CD4-positive, alpha-beta T cell treated with Interleukin-4 for 1 hour (primary cell): ENCODE measurements at regions not wholly inside any gene's neighbourhood (a gene's known extent, or its start where the extent isn't known, plus 50 kb on each side); places are given as distances from the start of the nearest gene placed in this dataset.
"Not testable (repeated sequence)": the region's sequence is repeated elsewhere in the genome, so short reads cannot be mapped to it uniquely, and the experiment has no call there.

Source experiments
- DNase-seq, 2 donors: peaks; one replicate each; pipeline ENCODE4 v3.0.0-alpha.2; 2020 to 2022

DNA sequence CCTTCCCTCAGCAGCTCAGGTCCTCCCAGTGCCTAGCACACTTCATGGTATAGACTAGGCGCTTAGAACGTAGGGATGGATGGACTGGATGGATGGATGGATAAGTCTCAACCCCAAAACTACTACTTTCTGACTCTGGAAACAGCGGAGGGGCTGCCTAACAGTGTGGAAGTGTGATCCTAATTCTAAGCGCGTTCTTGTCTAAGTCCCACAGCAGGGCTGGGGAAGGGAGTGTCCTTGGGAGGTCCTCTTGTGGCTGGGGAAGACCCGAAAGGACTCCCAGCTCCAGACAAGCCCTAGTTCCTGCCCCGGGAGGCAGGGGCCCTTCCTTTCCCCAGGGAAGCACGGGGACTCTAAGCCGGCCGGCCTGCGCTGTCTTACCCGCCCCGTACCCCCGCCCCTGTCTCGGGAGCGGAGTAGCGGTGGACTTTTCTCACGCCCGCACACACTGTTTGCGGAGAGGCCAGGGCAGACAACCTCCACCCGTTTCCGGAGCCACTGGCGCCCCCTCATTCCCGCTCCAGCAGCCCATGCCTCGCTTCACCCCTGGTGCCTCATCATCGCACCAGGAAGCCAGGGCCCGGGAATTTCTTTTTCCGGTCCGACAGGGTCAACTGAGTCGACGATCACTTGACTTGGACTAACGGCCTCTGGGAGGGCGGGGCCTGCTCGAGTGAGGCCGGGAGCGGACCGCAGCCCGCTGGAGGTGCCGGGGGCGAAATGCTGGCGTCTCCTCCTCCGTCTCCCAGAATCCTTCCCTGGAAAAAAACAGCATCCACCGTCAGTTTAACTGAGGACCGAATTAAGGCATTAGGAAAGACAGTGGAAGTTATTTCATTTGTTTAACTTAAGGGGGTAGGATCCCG is 133.3 kb downstream of the TBC1D2B start:
- DNase-seq, result peak; percentile 34 to 38

DNA sequence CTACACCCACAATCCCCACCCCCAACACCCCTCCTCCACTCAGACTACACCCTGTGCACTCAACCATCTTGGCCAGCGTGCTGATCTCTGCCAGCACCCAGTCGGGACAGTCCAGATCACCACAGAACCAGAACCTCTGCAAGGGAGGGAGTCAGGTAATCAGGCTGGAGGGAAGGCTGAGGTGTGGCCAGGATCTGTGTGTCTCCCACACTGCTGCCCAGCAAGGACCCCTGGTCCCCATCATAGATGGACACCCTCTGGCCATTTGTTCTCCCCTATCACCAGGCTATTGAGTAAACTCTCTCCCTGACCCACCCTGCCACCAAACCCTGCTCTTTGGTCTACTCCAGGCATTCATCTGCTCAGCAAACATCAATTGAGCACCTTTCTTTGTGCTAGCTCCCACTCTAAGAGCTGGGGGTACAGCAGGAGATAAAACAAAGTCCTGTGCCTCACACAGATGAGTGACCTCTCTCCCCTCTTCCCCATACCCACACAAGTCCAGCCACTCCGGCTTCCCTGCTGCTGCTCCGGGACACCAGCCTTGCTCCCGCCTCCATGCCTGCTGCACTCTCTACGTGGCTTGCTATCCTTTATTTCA is 134.8 kb downstream of the TBC1D2B start:
- DNase-seq, result no peak

DNA sequence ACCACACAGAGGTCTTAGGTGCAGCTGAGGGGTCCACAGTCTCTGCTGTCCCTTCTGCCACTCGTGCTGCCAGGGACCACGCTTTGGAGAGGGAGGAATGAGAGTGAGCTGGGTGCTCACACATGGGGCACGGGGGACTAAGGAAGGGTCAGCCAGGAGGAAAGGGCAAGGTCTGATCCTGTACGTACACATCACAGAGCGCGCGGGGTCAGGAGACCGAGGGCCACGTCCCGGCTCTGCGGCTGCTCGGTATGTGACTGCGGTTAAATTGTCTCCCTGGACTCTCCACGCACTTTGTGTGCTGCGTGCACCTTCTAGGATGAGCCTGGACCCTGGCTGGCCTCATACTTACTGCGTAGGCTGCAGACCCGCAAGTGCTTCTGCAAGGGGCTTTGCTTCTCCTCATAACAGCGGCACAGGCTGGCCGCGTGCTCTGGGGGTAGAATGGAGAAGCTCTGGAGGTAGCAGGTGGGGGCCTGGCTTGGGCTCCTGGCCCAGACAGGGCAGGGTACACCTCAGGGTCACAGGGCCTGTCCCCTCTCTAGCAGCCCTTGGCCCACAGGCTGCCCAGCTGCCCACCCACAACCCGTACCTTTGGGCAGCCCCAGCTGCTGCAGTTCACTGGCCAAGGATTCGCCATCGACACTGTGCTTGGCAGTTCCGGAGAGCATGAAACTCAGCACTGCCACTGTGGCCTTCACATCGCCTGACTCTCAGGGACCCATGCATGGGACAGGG is 136.3 kb downstream of the TBC1D2B start:
- DNase-seq, result not testable (repeated sequence)

DNA sequence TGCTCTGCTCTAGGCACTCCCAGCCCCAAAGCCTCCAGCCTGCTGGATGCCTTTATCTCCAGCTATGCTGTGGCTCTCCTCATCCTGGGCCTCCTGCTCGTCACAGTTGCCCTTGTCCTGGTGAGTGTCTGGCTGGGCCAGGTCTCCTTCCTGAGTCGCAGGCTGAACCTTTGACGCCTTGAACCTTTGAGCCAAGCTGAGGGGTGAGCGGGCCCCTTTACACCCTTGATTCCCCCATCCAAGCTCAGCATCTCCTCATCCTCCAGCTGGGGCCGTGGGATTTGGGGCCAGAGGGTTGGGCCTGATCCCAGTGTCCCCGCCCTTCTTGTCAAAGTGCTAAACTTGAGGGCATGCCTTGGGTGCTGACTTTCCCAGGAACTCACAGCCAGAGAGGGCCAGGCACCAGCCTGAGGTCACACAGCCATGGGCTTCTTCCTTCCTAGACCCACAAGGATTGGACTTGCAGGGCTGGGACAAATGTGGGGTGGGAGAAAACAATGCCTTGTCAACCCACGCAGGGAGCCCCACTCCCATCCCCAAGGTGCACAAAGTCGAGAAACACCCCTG is 137.0 kb downstream of the TBC1D2B start:
- no peak for DNase-seq

DNA sequence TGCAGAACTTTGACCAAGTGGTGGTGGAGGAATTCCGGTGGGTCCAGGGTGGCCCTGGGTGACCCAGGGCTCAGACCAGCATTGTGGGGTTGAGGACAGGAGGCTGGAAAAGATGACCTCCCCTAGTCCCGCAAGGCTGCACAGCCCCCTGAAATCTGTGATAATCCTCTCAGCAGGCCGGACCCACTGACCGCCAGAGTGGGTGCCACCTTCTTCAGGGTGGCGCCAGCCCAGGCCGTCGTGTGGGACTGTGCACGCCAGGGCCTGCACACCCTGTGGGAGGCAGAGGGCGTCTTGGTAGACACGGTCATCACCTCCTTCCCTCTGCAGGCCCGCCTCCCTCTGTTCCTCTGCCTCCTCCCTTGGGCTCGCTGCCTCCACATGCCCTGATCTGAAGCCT is 137.7 kb downstream of the TBC1D2B start:
- no peak for DNase-seq

DNA sequence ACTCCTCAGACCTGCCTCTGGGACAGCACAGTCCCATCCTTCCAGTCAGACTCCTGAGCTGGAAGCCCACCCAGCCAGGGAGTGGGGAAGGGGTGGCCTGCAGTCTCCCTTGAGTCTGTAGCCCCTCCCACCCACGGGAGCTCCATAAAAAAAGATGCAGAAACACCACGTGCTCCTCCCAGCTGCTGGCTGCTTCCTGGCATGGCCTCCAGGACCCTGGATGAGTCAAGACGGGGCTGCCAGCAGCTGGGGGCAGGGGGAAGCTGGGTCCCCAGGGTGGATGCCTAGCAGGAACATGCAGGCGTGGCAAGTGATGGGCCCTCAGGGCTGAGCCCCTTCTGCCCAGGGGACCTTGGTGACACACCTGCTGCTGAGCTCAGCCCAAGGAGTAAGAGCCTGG is 138.5 kb downstream of the TBC1D2B start:
- not testable (repeated sequence) for DNase-seq

DNA sequence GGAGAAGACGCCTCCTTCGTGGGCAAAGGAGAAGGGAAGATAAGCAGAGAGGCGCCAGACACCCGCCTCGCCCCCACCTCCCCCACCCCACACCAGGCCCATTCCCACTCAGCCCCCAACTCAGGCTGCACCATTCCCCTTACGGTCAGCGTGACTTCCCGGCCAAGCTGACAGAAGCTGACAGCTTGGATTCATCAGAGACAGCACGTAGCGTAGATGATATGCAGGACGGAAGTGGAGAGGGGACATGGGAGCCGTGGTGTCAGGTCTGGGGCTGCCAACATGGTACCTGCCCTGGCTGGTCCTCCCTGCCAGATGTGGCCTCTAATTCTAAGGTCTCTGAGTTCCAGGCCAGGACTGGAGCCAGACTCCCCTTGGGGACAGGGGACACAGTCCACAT is 139.0 kb downstream of the TBC1D2B start:
- not testable (repeated sequence) for DNase-seq

DNA sequence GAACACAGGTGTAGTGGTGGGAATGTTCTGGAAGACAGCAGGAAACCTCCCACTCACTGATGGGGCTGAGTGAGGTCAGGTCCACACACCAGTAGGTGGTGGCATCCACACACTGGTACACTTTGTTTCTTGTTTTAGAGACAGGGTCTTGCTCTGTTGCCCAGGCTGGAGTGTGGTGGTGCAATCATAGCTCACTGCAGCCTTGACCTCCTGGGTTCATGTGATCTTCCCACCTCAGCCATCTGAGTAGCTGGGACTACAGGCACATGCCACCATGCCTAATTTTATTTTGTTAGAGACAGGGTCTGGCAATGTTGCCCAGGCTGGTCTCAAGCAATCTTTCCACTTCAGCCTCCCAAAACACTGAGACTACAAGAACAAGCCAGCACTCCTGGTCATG is 140.9 kb downstream of the TBC1D2B start:
- not testable (repeated sequence) for DNase-seq

DNA sequence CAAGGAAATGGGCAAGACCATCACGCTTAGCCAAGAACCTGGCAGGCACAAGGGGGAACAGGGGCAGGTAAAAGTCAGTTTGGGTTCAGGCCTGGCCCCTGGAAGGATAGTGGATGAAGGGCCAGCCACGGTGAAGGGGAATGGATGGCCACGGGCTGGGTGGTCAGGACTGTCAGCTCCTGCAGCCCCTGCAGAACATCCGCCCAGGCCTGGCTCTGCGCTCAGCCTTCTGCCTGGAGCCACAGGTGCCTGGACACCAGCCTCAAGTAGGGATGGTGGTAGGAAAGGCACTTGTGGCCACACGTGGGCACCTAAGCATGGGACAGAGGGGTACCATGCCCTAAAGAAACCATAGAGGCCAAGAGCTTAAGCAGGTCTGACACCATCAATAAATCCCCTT is 143.0 kb downstream of the TBC1D2B start:
- DNase-seq, result not testable (repeated sequence)

DNA sequence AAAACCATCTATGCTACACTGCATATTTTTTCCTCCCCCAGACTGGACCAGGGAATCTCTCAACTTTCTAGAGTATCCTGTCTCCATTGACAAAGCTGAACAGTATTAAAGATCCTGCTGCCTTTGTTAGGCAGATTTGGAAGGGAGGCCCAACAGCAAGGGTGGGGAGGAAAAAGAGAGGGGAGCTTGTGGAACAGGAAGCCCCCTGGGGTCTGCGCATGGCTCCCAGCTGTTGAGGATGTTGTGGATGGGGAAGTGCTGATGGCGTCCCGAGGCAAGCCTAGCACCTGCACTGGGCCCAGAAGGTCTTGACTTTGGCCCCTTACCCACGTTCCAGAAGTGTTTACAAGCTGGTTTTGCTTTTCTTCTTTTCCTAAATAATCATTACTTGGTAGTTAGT is 146.6 kb downstream of the TBC1D2B start:
- DNase-seq, result not testable (repeated sequence)

DNA sequence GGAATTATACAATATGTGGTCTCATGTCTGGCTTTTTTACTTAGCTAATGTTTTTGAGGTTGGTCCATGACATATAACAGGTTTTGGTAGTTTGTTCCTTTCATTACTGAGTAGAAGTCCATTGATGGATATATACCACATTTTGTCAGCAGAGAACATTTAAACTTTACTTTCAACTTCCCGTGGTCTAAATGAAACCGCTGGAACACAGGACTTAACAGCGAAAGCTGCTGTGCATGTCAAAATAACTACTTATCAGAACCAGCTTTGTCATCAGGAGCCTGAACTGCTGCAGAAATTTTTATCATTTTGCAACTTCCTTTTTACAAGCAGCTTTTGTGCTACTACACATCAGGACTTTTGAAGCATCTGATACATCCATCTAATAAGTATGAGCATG is 147.0 kb downstream of the TBC1D2B start:
- not testable (repeated sequence) for DNase-seq

DNA sequence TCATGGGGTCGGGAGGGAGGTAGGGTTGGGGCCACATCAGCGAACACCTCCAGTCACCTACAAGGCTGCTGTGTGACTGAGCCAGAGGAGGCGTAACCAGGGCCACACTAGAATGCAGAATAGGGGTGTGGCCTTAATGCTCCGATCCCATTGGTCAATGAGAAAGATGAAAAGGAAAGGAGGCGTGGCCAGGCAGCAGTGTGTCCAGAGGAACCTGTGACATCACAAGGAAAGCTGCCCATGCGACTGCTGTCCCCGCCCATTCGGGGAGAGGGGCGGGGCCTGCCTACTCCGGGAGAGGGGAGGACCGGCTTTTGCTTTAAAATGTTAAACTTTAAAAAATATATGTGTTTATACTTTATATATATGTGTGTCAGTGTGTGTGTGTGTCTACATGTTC is 150.7 kb downstream of the TBC1D2B start:
- DNase-seq, result not testable (repeated sequence)

DNA sequence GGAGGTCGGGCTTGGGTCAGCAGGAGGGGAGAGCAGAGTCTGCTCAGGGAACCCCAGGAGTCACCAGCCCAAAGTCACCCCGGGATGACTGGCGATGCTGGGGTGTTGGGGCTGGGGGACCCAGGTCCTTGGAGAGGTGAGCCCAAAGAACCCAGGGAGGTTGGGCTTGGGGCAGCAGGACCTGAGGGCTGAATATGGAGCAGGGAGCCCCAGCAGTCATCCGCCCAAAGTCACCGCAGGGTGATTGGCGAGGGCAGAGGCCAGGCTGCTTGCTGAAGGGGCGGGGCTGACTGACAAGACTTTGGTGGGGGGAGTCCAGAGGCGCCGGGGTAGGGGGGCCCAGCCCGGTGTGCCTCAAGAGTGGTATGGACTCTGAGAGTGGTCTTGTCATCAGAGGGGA is 151.2 kb downstream of the TBC1D2B start:
- not testable (repeated sequence) for DNase-seq

DNA sequence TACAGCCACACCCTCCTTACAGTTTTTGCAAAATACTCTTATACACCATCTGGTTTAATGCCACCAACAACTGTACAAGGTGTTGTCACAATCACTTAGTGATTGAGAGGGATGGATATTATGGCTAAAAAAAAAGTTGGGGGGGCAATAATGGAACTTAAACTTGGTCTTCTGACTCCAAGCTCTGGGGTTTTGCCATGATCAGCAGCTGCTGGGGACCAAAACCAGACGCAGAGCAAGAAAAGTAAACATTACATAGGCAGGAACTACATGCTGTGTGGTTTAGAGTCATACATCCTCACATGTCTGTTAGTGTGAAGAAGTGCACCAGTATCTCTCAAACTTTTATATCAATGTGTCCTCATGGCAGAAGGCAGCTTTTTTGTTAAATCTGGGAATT is 152.4 kb downstream of the TBC1D2B start:
- DNase-seq, result not testable (repeated sequence)

DNA sequence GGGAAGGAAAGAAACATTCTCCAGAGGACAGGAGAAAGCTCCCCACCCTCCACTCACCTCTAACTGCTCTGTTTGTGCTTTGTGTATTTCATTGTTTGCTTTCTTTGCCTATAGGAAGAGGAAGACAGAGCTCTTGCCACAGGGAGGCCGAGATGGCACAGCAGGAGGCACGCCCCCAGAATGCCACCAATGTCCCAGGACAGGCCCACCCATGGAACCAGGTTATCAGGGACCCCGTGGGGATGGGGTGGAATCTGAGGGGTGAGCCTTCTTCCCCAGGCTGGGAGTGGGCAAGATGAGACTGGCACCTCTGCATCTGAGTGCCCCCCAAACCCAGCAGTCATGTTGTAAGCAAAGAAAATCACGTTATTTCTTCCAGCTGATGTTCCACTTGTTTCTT is 155.8 kb downstream of the TBC1D2B start:
- no peak for DNase-seq

DNA sequence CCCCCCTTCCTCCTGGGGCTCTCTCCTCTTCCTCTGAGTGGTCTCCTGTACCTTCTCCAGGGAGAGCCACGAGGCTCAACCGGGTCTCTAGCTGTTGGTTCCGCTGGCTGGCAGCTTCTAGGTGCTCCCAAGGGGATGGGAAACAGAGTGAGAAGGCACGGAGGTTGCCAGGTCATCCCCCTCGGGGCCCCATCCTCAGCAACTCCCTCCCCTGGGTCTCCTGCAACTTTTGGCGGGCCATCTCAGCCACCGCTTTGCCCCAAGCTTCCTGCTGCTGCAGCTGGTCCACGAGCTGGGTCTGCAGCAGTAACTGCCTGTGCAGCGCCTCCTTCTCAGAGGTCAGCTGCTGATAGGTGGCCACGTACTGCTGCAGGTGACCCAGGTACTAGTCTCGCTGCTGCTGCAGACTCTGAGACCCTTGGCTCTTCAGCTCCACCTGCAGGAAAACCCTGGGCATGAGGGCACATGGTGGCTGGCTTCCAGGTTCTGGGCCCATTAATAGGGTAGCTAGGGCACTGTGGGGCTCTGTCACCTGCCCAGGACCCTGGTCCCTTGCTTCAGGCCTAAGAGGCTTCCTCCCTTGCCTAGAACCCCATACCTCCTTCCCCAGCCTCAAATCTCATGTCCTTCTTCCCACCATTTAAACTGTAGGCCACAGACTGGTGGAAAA is 160.4 kb downstream of the TBC1D2B start:
- not testable (repeated sequence) for DNase-seq

DNA sequence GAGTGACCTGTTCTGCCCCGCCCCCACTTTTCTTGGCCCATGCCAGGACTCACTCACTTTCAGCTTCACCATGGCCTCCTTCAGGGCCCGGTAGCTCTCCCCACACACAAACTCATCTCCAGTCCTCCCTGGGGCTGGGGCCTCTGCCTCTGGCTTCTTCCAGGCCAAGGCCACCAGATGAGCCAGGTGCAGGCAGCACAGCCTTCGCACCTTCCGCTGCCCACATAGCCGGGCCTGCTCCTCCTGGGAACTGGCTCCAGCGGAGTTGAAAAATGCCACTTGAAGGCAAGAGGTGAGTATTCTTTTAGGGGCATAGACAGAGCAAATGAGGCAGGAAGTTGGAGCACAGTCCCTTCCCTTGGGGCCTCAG is 161.6 kb downstream of the TBC1D2B start:
- DNase-seq, result peak in 1 of 2 donors; percentile 6

DNA sequence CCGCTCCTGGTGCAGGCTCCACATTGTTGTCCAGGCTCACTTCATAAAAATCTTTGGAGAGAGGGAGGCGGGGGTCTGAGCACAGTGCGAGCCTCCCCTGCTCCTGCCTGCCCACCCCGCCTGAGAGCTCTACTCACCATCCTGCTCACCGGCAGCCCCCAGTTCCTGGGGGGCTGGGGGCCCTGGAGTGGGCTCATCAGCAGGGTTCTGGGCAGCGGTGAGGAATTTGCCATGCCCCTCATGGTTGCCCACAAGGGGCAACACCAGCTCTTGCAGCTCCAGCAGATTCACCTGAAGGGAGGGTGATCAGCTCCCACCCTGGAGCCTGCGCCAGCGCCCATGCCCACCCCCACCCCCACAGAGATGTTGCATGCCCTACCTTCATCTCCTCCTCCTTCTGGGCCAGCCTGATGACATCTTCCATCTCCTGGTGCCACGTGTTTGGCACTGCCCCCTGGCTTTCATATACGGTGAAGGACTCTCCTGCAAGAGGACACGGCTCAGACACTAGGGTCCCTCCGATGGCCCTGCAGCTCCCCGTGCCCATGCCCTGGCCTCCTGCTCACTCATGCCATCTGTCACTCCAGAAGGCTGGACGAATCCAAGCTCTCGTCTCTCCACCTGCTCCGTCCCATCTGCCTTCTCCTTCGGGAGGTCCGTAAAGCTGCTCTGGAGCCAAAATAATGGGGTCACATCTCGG is 162.1 kb downstream of the TBC1D2B start:
- peak in 1 of 2 donors; percentile 0 for DNase-seq

DNA sequence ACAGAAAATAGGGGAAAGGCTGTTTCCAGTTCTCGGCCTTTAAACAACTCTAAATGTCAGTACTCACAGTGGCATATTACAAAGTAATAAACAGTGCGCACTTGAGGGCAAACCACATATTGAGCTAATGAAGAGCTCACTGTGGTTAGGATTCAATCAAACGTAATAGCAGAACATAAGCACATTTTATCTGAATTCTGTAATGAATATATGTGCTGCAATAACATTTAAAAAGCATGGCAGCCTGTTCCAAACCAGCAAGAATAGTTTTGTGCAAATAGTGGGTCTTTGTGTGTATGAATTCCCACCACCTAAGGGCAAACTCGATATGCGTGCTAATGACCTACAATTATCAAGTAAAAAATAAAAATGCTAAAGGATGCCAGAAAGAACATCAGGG is 163.0 kb downstream of the TBC1D2B start:
- not testable (repeated sequence) for DNase-seq

DNA sequence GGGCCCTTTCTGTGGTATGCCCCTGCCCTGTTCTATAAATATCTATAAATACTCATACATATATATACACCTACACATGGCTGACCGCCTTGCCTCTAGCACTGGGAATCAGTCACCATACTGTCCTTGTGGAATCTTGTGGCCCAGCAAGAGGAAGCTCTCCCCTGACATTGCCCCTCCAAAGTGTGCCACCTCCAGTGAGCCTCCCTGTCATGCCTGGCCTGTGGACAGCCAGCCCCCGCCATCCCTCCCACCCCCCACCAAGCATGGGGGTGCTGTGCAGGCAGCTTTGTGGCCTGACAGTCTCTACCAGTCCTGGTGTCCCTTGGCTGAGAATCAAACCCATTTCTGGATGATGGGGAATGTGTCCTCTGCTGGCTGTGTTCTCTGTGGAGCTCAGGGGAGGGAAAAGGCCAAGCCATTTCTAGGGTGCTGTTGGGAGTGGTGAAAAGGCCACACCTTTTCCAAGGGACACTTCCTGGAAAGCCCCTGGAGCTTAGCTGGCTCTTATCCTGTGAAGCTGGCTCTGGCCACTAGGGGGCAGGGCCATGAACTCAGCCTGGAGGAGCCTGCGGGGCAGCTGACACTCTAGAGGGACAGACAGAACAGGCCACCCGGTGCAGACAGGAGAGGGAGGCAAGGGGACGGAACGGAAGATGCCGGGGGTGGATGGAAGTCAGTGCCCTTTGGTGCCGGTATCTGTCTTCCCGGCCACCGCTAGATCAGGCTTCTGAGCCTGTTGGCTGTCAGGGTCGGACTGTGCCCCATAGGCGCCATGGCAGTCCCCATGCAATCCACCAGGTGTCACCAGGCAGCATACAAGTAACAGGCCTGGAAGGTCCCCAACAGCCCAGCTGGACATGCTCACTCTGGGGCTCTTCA is 167.2 kb downstream of the TBC1D2B start:
- peak; percentile 77 for DNase-seq
